Endothelial cell (in vitro differentiated cells): ENCODE measurements at regions not wholly inside any gene's neighbourhood (a gene's known extent, or its start where the extent isn't known, plus 50 kb on each side); places are given as distances from the start of the nearest gene placed in this dataset.

Experiments
- DNase-seq: peaks from one replicate; pipeline ENCODE4 v3.0.0; 2021; ENCODE audit warnings: low spot score
- H3K27ac Mint-ChIP-seq: one replicate; pipeline ENCODE4 v1.8.0; 2021; ENCODE audit warnings: mixed read lengths, inconsistent platforms; ENCODE audit not compliant: unreplicated experiment
- H3K27me3 Mint-ChIP-seq: one replicate; pipeline ENCODE4 v1.8.0; 2021; ENCODE audit warnings: mild to moderate bottlenecking, moderate library complexity, mixed read lengths, inconsistent platforms; ENCODE audit not compliant: unreplicated experiment
- H3K36me3 Mint-ChIP-seq: one replicate; pipeline ENCODE4 v1.8.0; 2021; ENCODE audit warnings: mild to moderate bottlenecking, low read depth, mixed read lengths, inconsistent platforms; ENCODE audit not compliant: unreplicated experiment
- H3K4me1 Mint-ChIP-seq: one replicate; pipeline ENCODE4 v1.8.0; 2021; ENCODE audit warnings: mild to moderate bottlenecking, mixed read lengths, inconsistent platforms; ENCODE audit not compliant: unreplicated experiment
- H3K4me3 Mint-ChIP-seq: one replicate; pipeline ENCODE4 v1.8.0; 2021; ENCODE audit warnings: mild to moderate bottlenecking, mixed read lengths, inconsistent platforms; ENCODE audit not compliant: unreplicated experiment
- H3K9me3 Mint-ChIP-seq: one replicate; pipeline ENCODE4 v1.8.0; 2021; ENCODE audit warnings: mixed read lengths, inconsistent platforms; ENCODE audit not compliant: unreplicated experiment
- TF ChIP-seq, protein P1 (sequence below): fragments of 200-600 bp; sonication (generic); IDR thresholded peaks from one replicate; pipeline ENCODE4 v1.5.0; 2021; ENCODE audit warnings: antibody characterized with exemption; ENCODE audit not compliant: unreplicated experiment

DNA sequence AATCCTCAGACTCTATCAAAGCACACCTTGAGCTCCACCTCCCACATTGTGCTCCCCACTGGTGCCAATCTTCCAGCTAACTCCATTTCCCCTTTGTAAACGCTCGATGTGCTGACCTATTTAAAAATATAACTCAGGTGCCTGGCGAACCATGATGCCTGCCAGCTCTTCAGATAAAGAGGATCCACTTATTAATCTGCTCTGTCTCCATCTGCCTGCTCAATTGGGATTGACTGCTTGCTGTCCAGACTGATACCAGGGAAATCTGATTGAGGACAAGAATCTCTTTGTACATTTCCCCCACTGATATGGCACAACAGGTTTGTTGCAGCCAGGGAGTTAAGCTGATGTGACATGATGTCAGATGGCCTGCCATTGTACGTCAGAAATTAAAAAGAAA is 2036.5 kb upstream of the CELF4 start:
- Mint-ChIP-seq H3K4me3 (no peak overlapping the region), H3K9me3 (no peaks in the 10 kb centered on the region), H3K4me1 (peaks cover 2% of the 10 kb centered on the region), H3K27ac (no peak overlapping the region), H3K36me3 (no peaks in the 10 kb centered on the region), H3K27me3 (no peaks in the 10 kb centered on the region)
- TF ChIP-seq, protein P1, sequence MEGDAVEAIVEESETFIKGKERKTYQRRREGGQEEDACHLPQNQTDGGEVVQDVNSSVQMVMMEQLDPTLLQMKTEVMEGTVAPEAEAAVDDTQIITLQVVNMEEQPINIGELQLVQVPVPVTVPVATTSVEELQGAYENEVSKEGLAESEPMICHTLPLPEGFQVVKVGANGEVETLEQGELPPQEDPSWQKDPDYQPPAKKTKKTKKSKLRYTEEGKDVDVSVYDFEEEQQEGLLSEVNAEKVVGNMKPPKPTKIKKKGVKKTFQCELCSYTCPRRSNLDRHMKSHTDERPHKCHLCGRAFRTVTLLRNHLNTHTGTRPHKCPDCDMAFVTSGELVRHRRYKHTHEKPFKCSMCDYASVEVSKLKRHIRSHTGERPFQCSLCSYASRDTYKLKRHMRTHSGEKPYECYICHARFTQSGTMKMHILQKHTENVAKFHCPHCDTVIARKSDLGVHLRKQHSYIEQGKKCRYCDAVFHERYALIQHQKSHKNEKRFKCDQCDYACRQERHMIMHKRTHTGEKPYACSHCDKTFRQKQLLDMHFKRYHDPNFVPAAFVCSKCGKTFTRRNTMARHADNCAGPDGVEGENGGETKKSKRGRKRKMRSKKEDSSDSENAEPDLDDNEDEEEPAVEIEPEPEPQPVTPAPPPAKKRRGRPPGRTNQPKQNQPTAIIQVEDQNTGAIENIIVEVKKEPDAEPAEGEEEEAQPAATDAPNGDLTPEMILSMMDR = no peak
- DNase-seq = no peak

DNA sequence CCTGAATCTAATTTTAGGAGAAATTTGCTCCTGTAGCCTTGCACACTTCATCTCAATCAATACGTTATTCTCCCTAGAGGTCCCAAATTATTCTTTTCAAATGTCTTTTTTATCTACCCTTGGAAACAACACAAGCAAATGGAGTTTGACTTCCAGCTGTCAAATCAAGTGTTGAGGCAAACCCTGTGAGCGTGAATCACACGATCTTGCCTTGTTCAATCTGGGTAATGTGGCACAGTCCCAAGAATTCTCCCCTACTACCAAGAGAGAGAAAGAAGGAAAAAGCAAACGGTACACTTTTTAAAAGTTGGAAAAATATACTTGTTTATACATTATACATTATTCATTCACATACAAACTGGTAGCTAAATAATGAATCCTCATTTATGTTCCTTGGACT is 2035.3 kb upstream of the CELF4 start:
- DNase-seq = no peak
- Mint-ChIP-seq H3K4me3 (no peak overlapping the region), H3K27me3 (no peaks in the 10 kb centered on the region), H3K27ac (no peak overlapping the region), H3K36me3 (no peaks in the 10 kb centered on the region), H3K9me3 (no peaks in the 10 kb centered on the region), H3K4me1 (peaks cover 2% of the 10 kb centered on the region)
- TF ChIP-seq, protein P1 = no peak

DNA sequence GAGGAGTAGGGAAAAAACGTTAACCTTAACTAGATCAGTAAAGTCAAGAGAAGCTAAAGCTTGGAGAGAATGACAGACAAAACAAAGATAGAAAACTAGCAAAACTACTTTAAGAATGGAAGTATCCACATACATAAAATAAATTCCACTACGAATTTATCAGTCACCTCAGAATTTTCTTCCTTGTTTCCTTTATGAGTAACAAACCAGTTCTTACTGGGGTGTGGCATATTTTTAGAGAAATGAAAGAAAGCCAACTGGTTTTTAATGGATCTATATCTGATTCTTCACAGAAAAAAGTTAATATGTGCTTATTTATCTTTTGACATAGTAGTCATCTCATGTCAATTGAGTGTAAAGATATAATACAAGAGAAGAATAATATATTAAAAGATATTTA is 2033.7 kb upstream of the CELF4 start:
- Mint-ChIP-seq H3K27ac (no peak overlapping the region), H3K36me3 (no peaks in the 10 kb centered on the region), H3K4me1 (peaks cover 2% of the 10 kb centered on the region), H3K27me3 (no peaks in the 10 kb centered on the region), H3K9me3 (no peaks in the 10 kb centered on the region), H3K4me3 (no peak overlapping the region)
- TF ChIP-seq, protein P1 = no peak
- no peak for DNase-seq

DNA sequence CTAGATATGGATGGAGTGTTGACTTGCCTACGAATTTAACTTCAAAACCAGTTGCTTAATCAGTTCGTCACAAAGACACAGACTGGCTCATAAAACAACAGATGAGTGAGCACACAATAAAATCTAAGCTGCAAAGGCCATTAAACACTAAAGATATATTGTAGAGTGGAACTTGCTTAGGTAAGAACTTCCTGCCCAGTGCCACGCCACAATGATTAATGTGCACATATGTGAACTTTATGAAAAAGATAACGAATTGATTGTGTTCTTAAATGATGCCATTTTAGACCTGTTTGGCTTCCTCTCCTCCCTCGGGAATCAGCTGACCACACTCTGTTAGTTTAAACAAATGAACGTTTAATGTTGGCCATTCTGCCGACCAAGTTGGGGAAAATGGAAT is 2031.3 kb upstream of the CELF4 start:
- TF ChIP-seq, protein P1 = no peak
- no peaks in the 10 kb centered on the region for H3K9me3 Mint-ChIP-seq
- no peaks in the 10 kb centered on the region for H3K27me3 Mint-ChIP-seq
- H3K4me1 Mint-ChIP-seq = peaks cover 2% of the 10 kb centered on the region
- H3K4me3 Mint-ChIP-seq = no peak overlapping the region
- no peak overlapping the region for H3K27ac Mint-ChIP-seq
- no peaks in the 10 kb centered on the region for H3K36me3 Mint-ChIP-seq
- DNase-seq = no peak

DNA sequence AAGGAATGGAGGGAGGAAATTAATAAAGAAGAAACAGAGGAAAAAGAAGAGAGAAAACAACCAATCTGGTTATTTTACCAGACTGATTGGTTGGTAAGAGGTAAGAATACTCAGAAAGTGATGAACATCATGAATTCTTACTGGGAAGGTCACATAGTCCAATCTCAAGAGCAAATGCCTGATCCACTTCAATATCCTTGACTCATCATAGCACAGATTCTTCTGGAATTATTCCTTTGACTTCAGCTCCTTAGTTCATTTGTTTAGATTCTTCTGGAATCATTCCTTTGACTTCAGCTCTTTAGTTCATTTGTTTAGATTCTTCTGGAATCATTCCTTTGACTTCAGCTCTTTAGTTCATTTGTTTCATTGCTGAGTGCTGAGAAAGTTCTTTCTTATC is 2030.6 kb upstream of the CELF4 start:
- no peak for DNase-seq
- Mint-ChIP-seq H3K4me3 (no peak overlapping the region), H3K27me3 (no peaks in the 10 kb centered on the region), H3K9me3 (no peaks in the 10 kb centered on the region), H3K36me3 (no peaks in the 10 kb centered on the region), H3K4me1 (peaks cover 2% of the 10 kb centered on the region), H3K27ac (no peak overlapping the region)
- TF ChIP-seq, protein P1 = no peak
